Kidney capillary endothelial cell (primary cell): ENCODE measurements at regions not wholly inside any gene's neighbourhood (a gene's known extent, or its start where the extent isn't known, plus 50 kb on each side); places are given as distances from the start of the nearest gene placed in this dataset.

ENCODE experiments used
- DNase-seq: peaks from one replicate; pipeline ENCODE4 v3.0.0-alpha.2; 2018; ENCODE audit warnings: low spot score

GRCh38 chr2:139162957-139163356, 382.8 kb upstream of the NXPH2 start:
- DNase-seq = no peak

GRCh38 chr2:139162456-139162855, 382.3 kb upstream of the NXPH2 start:
- no peak for DNase-seq

GRCh38 chr2:139160836-139161235, 380.6 kb upstream of the NXPH2 start:
- DNase-seq = no peak

GRCh38 chr2:139159177-139159576, 379.0 kb upstream of the NXPH2 start:
- DNase-seq = no peak

- no peak for DNase-seq
Observed at GRCh38 chr2:139156730-139157129, 376.5 kb upstream of the NXPH2 start.

- DNase-seq = no peak
Observed at GRCh38 chr2:139155991-139156390, 375.8 kb upstream of the NXPH2 start.

- no peak for DNase-seq
Observed at GRCh38 chr2:139142252-139142880, 362.2 kb upstream of the NXPH2 start.

GRCh38 chr2:139124271-139124670, 344.1 kb upstream of the NXPH2 start:
- DNase-seq = no peak

- DNase-seq = no peak
Observed at GRCh38 chr2:139123795-139124194, 343.6 kb upstream of the NXPH2 start.

GRCh38 chr2:139122711-139123158, 342.5 kb upstream of the NXPH2 start:
- DNase-seq = no peak

- no peak for DNase-seq
Observed at GRCh38 chr2:139099721-139100120, 319.5 kb upstream of the NXPH2 start.

GRCh38 chr2:139098961-139099360, 318.8 kb upstream of the NXPH2 start:
- no peak for DNase-seq

GRCh38 chr2:139083121-139083520, 302.9 kb upstream of the NXPH2 start:
- no peak for DNase-seq

GRCh38 chr2:139080244-139080643, 300.1 kb upstream of the NXPH2 start:
- no peak for DNase-seq

GRCh38 chr2:139079311-139079710, 299.1 kb upstream of the NXPH2 start:
- DNase-seq = no peak

- DNase-seq = no peak
Observed at GRCh38 chr2:139078376-139078775, 298.2 kb upstream of the NXPH2 start.

GRCh38 chr2:139077099-139077737, 297.0 kb upstream of the NXPH2 start:
- no peak for DNase-seq

- DNase-seq = no peak
Observed at GRCh38 chr2:139067874-139068273, 287.7 kb upstream of the NXPH2 start.

GRCh38 chr2:139067072-139067471, 286.9 kb upstream of the NXPH2 start:
- DNase-seq = no peak

GRCh38 chr2:139064159-139064558, 284.0 kb upstream of the NXPH2 start:
- no peak for DNase-seq

- DNase-seq = no peak
Observed at GRCh38 chr2:139059617-139060016, 279.4 kb upstream of the NXPH2 start.

GRCh38 chr2:139055202-139055601, 275.0 kb upstream of the NXPH2 start:
- DNase-seq = no peak

GRCh38 chr2:139048017-139048416, 267.8 kb upstream of the NXPH2 start:
- DNase-seq = no peak

- DNase-seq = no peak
Observed at GRCh38 chr2:139045524-139045923, 265.3 kb upstream of the NXPH2 start.
